ENCODE measurements at regions not wholly inside any gene's neighbourhood (a gene's known extent, or its start where the extent isn't known, plus 50 kb on each side); places are given as distances from the start of the nearest gene placed in this dataset.

DNA sequence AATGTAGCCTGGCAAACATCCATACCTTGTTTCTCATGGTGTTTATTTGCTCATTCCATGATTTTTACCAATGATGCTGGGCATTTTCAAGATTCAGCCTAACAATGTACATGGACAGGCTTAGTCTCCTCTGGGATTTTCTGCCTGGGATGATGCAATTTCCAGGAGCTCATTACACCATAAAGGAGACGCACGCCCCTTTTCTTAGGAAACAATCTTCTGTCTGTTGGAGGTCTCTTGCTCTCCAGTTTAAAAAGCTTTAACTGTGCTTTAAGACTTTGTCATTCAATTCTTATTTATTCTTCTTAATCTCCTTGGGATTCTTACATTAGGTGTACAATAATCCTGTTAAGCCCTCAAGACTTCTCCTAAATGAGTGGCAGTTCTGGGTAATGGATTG, 150.3 kb upstream of the NRP1 start (continued):
- TF ChIP-seq, protein P1, sequence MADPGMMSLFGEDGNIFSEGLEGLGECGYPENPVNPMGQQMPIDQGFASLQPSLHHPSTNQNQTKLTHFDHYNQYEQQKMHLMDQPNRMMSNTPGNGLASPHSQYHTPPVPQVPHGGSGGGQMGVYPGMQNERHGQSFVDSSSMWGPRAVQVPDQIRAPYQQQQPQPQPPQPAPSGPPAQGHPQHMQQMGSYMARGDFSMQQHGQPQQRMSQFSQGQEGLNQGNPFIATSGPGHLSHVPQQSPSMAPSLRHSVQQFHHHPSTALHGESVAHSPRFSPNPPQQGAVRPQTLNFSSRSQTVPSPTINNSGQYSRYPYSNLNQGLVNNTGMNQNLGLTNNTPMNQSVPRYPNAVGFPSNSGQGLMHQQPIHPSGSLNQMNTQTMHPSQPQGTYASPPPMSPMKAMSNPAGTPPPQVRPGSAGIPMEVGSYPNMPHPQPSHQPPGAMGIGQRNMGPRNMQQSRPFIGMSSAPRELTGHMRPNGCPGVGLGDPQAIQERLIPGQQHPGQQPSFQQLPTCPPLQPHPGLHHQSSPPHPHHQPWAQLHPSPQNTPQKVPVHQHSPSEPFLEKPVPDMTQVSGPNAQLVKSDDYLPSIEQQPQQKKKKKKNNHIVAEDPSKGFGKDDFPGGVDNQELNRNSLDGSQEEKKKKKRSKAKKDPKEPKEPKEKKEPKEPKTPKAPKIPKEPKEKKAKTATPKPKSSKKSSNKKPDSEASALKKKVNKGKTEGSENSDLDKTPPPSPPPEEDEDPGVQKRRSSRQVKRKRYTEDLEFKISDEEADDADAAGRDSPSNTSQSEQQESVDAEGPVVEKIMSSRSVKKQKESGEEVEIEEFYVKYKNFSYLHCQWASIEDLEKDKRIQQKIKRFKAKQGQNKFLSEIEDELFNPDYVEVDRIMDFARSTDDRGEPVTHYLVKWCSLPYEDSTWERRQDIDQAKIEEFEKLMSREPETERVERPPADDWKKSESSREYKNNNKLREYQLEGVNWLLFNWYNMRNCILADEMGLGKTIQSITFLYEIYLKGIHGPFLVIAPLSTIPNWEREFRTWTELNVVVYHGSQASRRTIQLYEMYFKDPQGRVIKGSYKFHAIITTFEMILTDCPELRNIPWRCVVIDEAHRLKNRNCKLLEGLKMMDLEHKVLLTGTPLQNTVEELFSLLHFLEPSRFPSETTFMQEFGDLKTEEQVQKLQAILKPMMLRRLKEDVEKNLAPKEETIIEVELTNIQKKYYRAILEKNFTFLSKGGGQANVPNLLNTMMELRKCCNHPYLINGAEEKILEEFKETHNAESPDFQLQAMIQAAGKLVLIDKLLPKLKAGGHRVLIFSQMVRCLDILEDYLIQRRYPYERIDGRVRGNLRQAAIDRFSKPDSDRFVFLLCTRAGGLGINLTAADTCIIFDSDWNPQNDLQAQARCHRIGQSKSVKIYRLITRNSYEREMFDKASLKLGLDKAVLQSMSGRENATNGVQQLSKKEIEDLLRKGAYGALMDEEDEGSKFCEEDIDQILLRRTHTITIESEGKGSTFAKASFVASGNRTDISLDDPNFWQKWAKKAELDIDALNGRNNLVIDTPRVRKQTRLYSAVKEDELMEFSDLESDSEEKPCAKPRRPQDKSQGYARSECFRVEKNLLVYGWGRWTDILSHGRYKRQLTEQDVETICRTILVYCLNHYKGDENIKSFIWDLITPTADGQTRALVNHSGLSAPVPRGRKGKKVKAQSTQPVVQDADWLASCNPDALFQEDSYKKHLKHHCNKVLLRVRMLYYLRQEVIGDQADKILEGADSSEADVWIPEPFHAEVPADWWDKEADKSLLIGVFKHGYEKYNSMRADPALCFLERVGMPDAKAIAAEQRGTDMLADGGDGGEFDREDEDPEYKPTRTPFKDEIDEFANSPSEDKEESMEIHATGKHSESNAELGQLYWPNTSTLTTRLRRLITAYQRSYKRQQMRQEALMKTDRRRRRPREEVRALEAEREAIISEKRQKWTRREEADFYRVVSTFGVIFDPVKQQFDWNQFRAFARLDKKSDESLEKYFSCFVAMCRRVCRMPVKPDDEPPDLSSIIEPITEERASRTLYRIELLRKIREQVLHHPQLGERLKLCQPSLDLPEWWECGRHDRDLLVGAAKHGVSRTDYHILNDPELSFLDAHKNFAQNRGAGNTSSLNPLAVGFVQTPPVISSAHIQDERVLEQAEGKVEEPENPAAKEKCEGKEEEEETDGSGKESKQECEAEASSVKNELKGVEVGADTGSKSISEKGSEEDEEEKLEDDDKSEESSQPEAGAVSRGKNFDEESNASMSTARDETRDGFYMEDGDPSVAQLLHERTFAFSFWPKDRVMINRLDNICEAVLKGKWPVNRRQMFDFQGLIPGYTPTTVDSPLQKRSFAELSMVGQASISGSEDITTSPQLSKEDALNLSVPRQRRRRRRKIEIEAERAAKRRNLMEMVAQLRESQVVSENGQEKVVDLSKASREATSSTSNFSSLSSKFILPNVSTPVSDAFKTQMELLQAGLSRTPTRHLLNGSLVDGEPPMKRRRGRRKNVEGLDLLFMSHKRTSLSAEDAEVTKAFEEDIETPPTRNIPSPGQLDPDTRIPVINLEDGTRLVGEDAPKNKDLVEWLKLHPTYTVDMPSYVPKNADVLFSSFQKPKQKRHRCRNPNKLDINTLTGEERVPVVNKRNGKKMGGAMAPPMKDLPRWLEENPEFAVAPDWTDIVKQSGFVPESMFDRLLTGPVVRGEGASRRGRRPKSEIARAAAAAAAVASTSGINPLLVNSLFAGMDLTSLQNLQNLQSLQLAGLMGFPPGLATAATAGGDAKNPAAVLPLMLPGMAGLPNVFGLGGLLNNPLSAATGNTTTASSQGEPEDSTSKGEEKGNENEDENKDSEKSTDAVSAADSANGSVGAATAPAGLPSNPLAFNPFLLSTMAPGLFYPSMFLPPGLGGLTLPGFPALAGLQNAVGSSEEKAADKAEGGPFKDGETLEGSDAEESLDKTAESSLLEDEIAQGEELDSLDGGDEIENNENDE (IDR thresholded peaks at IDR 0.05; ENCODE audit: insufficient replicate concordance, low read length) = no peak

Data from H1 (cell line).